ENCODE measurements at regions not wholly inside any gene's neighbourhood (a gene's known extent, or its start where the extent isn't known, plus 50 kb on each side); places are given as distances from the start of the nearest gene placed in this dataset.

DNA sequence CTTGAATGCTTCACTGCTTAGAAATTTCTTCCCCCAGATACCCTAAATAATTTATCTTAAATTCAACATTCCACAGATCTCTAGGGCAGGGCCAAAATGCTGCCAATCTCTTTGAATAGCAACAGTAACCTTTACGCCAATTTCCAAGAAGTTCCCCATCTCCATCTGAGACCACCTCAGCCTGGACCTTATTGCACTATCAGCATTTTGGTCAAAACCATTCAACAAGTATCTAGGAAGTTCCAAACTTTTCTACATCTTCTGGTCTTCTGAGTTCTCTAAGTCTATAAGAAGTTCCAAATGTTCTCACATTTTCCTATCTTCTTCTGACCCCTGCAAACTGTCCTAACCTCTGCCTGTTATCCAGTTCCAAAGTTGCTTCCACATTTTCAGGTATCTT, 1306.9 kb upstream of the SORCS1 start:
- TF ChIP-seq, protein P1, sequence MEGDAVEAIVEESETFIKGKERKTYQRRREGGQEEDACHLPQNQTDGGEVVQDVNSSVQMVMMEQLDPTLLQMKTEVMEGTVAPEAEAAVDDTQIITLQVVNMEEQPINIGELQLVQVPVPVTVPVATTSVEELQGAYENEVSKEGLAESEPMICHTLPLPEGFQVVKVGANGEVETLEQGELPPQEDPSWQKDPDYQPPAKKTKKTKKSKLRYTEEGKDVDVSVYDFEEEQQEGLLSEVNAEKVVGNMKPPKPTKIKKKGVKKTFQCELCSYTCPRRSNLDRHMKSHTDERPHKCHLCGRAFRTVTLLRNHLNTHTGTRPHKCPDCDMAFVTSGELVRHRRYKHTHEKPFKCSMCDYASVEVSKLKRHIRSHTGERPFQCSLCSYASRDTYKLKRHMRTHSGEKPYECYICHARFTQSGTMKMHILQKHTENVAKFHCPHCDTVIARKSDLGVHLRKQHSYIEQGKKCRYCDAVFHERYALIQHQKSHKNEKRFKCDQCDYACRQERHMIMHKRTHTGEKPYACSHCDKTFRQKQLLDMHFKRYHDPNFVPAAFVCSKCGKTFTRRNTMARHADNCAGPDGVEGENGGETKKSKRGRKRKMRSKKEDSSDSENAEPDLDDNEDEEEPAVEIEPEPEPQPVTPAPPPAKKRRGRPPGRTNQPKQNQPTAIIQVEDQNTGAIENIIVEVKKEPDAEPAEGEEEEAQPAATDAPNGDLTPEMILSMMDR (IDR thresholded peaks at IDR 0.05; ENCODE audit: poor library complexity), result no peak
- no peak for TF ChIP-seq EZH2 (IDR thresholded peaks at IDR 0.05; ENCODE audit: borderline replicate concordance)
- no peak for TF ChIP-seq EZH2phosphoT487 (IDR thresholded peaks at IDR 0.05; ENCODE audit: low read depth, severe bottlenecking, unreplicated experiment)
